H1 (cell line): ENCODE measurements at regions not wholly inside any gene's neighbourhood (a gene's known extent, or its start where the extent isn't known, plus 50 kb on each side); places are given as distances from the start of the nearest gene placed in this dataset.
A peak's percentile ranks its signal among the peaks of the same experiment; 100 is the strongest.

Source experiments
- CTCF ChIA-PET: fragments of 300-600 bp; sonication (Branson Sonifier 250); formaldehyde crosslinking; loops from one replicate; lab custom pipeline; 2021; ENCODE audit not compliant: partially characterized antibody; lab: Charles Lee
- POLR2A ChIA-PET: fragments of 300-600 bp; sonication (Branson Sonifier 250); formaldehyde crosslinking; loops from one replicate; lab custom pipeline; 2021; ENCODE audit warnings: inconsistent platforms; ENCODE audit not compliant: partially characterized antibody; lab: Charles Lee
- DNase-seq, 2 experiments: peaks; one replicate each; pipeline versions ENCODE4 v3.0.0 to v3.0.0-alpha.2; 2010 to 2022; ENCODE audit warnings: low spot score in 2 of 2, low read depth in 1 of 2, mixed read lengths in 1 of 2
- FAIRE-seq: peaks from 2 replicates; lab custom pipeline; 2011; peaks lifted over from hg19 to GRCh38; lab: Jason Lieb, UNC
- H2AFZ ChIP-seq: 2 replicates; pipeline ENCODE4 v1.8.1; 2012; ENCODE audit warnings: low read length, inconsistent platforms
- H2AK5ac ChIP-seq: 2 replicates; pipeline ENCODE4 v1.6.1; 2013; ENCODE audit warnings: low read depth, low read length
- H2BK120ac ChIP-seq: replicated peaks from 2 replicates; pipeline ENCODE3; 2013; ENCODE audit warnings: low read depth, low read length, inconsistent platforms
- H2BK12ac ChIP-seq: 2 replicates; pipeline ENCODE4 v1.6.1; 2013; ENCODE audit warnings: low read depth, low read length
- H2BK15ac ChIP-seq: 2 replicates; pipeline ENCODE4 v1.6.1; 2013; ENCODE audit warnings: low read length
- H2BK20ac ChIP-seq: 2 replicates; pipeline ENCODE4 v1.6.1; 2013; ENCODE audit warnings: low read length
- H2BK5ac ChIP-seq: 2 replicates; pipeline ENCODE4 v1.6.1; 2013; ENCODE audit warnings: low read depth, low read length
- H3K14ac ChIP-seq: 2 replicates; pipeline ENCODE4 v1.6.1; 2013; ENCODE audit warnings: inconsistent platforms; ENCODE audit not compliant: insufficient read length
- H3K18ac ChIP-seq: 2 replicates; pipeline ENCODE4 v1.6.1; 2013; ENCODE audit warnings: low read length; ENCODE audit errors: extremely low read depth
- H3K23ac ChIP-seq: 2 replicates; pipeline ENCODE4 v1.6.1; 2013; ENCODE audit warnings: inconsistent platforms; ENCODE audit not compliant: insufficient read length
- H3K23me2 ChIP-seq: 2 replicates; pipeline ENCODE4 v1.6.1; 2013; ENCODE audit warnings: low read depth, low read length
- H3K27ac ChIP-seq: 2 replicates; pipeline ENCODE4 v1.6.1; 2011; ENCODE audit warnings: low read depth, low read length, inconsistent platforms
- H3K27me3 ChIP-seq, 4 experiments: replicated peaks in 1 of 4; 1 replicate in 1 of 4; 2 replicates in 3 of 4; pipeline versions ENCODE4 v1.6.1 to v1.8.1; 2011 to 2013; ENCODE audit warnings: low read length in 3 of 4, mild to moderate bottlenecking in 3 of 4, inconsistent platforms in 2 of 4, mixed read lengths in 2 of 4, moderate library complexity in 1 of 4; ENCODE audit not compliant: control insufficient read depth in 3 of 4, insufficient read depth in 3 of 4; ENCODE audit errors: extremely low read depth in 1 of 4
- H3K36me3 ChIP-seq, 4 experiments: 2 replicates each; pipeline versions ENCODE4 v1.6.1 to v1.8.1; 2011 to 2013; ENCODE audit warnings: mild to moderate bottlenecking in 4 of 4, low read length in 3 of 4, moderate library complexity in 2 of 4, control low read depth in 1 of 4, inconsistent platforms in 1 of 4; ENCODE audit not compliant: insufficient read depth in 4 of 4, control insufficient read depth in 2 of 4
- H3K4ac ChIP-seq: replicated peaks from 2 replicates; pipeline ENCODE3; 2013; ENCODE audit warnings: low read length, low read depth, mixed read lengths, inconsistent platforms; ENCODE audit not compliant: insufficient read length
- H3K4me1 ChIP-seq, 4 experiments: replicated peaks in 1 of 4; 1 replicate in 1 of 4; 2 replicates in 3 of 4; pipeline versions ENCODE4 v1.6.1 to v1.8.1; 2011 to 2013; ENCODE audit warnings: low read length in 3 of 4, inconsistent platforms in 2 of 4, mixed read lengths in 1 of 4; ENCODE audit not compliant: insufficient read depth in 4 of 4, control insufficient read depth in 3 of 4
- H3K4me2 ChIP-seq, 2 experiments: 2 replicates each; pipeline versions ENCODE4 v1.6.1 to v1.8.1; 2011 to 2013; ENCODE audit warnings: low read depth in 2 of 2, low read length in 2 of 2, control low read depth in 1 of 2, inconsistent platforms in 1 of 2, mild to moderate bottlenecking in 1 of 2; ENCODE audit not compliant: insufficient read depth in 1 of 2
- H3K4me3 ChIP-seq, 4 experiments: fragments of 200-600, 300-600 bp in 1 of 4; sonication (generic), shearing (Covaris generic), sonication (Bioruptor Twin) in 1 of 4; 2 replicates each; pipeline versions ENCODE4 v1.5.1 to v1.8.1; 2011 to 2016; ENCODE audit warnings: low read length in 4 of 4, low read depth in 3 of 4, control low read depth in 2 of 4, inconsistent platforms in 2 of 4, mild to moderate bottlenecking in 2 of 4, mixed read lengths in 1 of 4, moderate library complexity in 1 of 4; ENCODE audit not compliant: insufficient read depth in 2 of 4; ENCODE audit errors: extremely low read depth in 1 of 4
- H3K56ac ChIP-seq: replicated peaks from 2 replicates; pipeline ENCODE3; 2013; ENCODE audit warnings: low read depth, mild to moderate bottlenecking, mixed read lengths, low read length, inconsistent platforms; ENCODE audit not compliant: insufficient read length
- H3K79me1 ChIP-seq: 2 replicates; pipeline ENCODE4 v1.6.1; 2013; ENCODE audit warnings: low read depth, low read length, control low read depth
- H3K79me2 ChIP-seq, 2 experiments: 2 replicates each; pipeline versions ENCODE4 v1.6.1 to v1.8.1; 2012 to 2013; ENCODE audit warnings: low read length in 2 of 2, mild to moderate bottlenecking in 2 of 2, inconsistent platforms in 1 of 2; ENCODE audit not compliant: insufficient read depth in 2 of 2, control insufficient read depth in 1 of 2
- H3K9ac ChIP-seq, 4 experiments: replicated peaks in 1 of 4; 1 replicate in 1 of 4; 2 replicates in 3 of 4; pipeline versions ENCODE4 v1.6.1 to v1.8.1; 2011 to 2013; ENCODE audit warnings: low read depth in 3 of 4, low read length in 3 of 4, control low read depth in 2 of 4, mild to moderate bottlenecking in 2 of 4, moderate library complexity in 2 of 4, inconsistent platforms in 1 of 4; ENCODE audit errors: extremely low read depth in 1 of 4
- H3K9me3 ChIP-seq, 2 experiments: 2 replicates each; pipeline versions ENCODE4 v1.6.1 to v1.8.1; 2012 to 2013; ENCODE audit warnings: mild to moderate bottlenecking in 2 of 2, moderate library complexity in 2 of 2, control low read depth in 1 of 2, inconsistent platforms in 1 of 2, low read depth in 1 of 2, low read length in 1 of 2, mixed read lengths in 1 of 2; ENCODE audit not compliant: insufficient read depth in 2 of 2
- H4K20me1 ChIP-seq, 2 experiments: replicated peaks in 1 of 2; 2 replicates each; pipeline versions ENCODE3 to v1.8.1; 2011 to 2013; ENCODE audit warnings: inconsistent platforms in 2 of 2, low read length in 2 of 2, mild to moderate bottlenecking in 1 of 2; ENCODE audit not compliant: insufficient read depth in 2 of 2, control insufficient read depth in 1 of 2
- H4K5ac ChIP-seq: 2 replicates; pipeline ENCODE4 v1.6.1; 2013; ENCODE audit warnings: low read length, low read depth, mixed read lengths, inconsistent platforms; ENCODE audit not compliant: insufficient read length
- H4K8ac ChIP-seq: 2 replicates; pipeline ENCODE4 v1.8.0; 2013; ENCODE audit warnings: mild to moderate bottlenecking, moderate library complexity, low read length, inconsistent platforms; ENCODE audit not compliant: insufficient read depth; ENCODE audit errors: extremely low read depth
- H4K91ac ChIP-seq: replicated peaks from 2 replicates; pipeline ENCODE3; 2013; ENCODE audit warnings: low read length, mixed read lengths, inconsistent platforms; ENCODE audit not compliant: insufficient read length
- MAFK ChIP-seq: IDR thresholded peaks from 2 replicates; pipeline ENCODE4 v1.6.1; 2012; ENCODE audit warnings: low read depth, mild to moderate bottlenecking, improper control_type of control experiment, low read length
- ZNF274 ChIP-seq: IDR thresholded peaks from 2 replicates; pipeline ENCODE4 v1.7.0; 2012; ENCODE audit warnings: low read length, borderline replicate concordance; ENCODE audit errors: extremely low read depth
- WGBS, 2 experiments: shearing (Covaris generic) in 1 of 2; methylation state at CpG; one replicate each; pipeline versions ENCODE4 v1.1.6 to v1.1.7; 2013 to 2015; ENCODE audit warnings: low lambda C conversion rate in 2 of 2, mixed read lengths in 2 of 2, inconsistent platforms in 1 of 2, low coverage in 1 of 2, missing lambda C conversion rate in 1 of 2; ENCODE audit not compliant: insufficient replicate concordance in 2 of 2, insufficient coverage in 1 of 2, insufficient read length in 1 of 2; ENCODE audit errors: extremely low coverage in 1 of 2, missing lambda C conversion rate in 1 of 2; 5-methylcytosine and 5-hydroxymethylcytosine counted together

- no peak overlapping the region for H2BK120ac ChIP-seq
- no peak overlapping the region for H2AK5ac ChIP-seq
- no peak overlapping the region for H4K8ac ChIP-seq
- no peak overlapping the region for H4K5ac ChIP-seq
- FAIRE-seq (no peak), DNase-seq (no peak)
- no peaks in the 10 kb centered on the region for H3K9me3 ChIP-seq
- H2BK15ac ChIP-seq = no peak overlapping the region
- H3K14ac ChIP-seq = no peak overlapping the region
- no peak overlapping the region for H2BK12ac ChIP-seq
- H2BK20ac ChIP-seq = no peak overlapping the region
- no peaks in the 10 kb centered on the region for H3K79me1 ChIP-seq
- H3K4me2 ChIP-seq = no peak overlapping the region
- H3K4me1 ChIP-seq = no peaks in the 10 kb centered on the region
- H3K23me2 ChIP-seq = 0 out of 2 replicates have a peak, but pooled peaks cover 2% of the 10 kb centered on the region
- H4K20me1 ChIP-seq = no peaks in the 10 kb centered on the region
- H3K4ac ChIP-seq = no peak overlapping the region
- H3K79me2 ChIP-seq = no peaks in the 10 kb centered on the region
- no peak overlapping the region for H4K91ac ChIP-seq
- H3K18ac ChIP-seq = no peak overlapping the region
- no peak overlapping the region for H3K9ac ChIP-seq
- peak; percentile 59; the same call in 1 of the 2 replicates for TF ChIP-seq MAFK
- TF ChIP-seq ZNF274 = no peak
- no peak overlapping the region for H2BK5ac ChIP-seq
- H2AFZ ChIP-seq = no peak overlapping the region
- H3K56ac ChIP-seq = no peak overlapping the region
- ChIA-PET CTCF (no interaction called here), POLR2A (no interaction called here)
- peaks cover 0 to 1% (median 0%) of the 10 kb centered on the region in 4 experiments; a peak in 1 of 7 replicates for H3K27me3 ChIP-seq
- no peak overlapping the region for H3K4me3 ChIP-seq
- WGBS, 2 experiments = 94% methylated on average over 10 of the region's 10 CpGs; no CpG with 5 or more reads in 1 of the 2 experiments
- H3K23ac ChIP-seq = no peak overlapping the region
- H3K36me3 ChIP-seq = no peaks in the 10 kb centered on the region
- H3K27ac ChIP-seq = no peak overlapping the region
Measured at GRCh38 chr21:27258742-27259448, 292.0 kb upstream of the ADAMTS5 start.
